GM19351 (cell line): ENCODE measurements at regions not wholly inside any gene's neighbourhood (a gene's known extent, or its start where the extent isn't known, plus 50 kb on each side); places are given as distances from the start of the nearest gene placed in this dataset.

ENCODE experiments used
- ATAC-seq: cut with Tn5 transposase; IDR thresholded peaks from one replicate; pipeline ENCODE4 v1.9.1; 2021; ENCODE audit warnings: mild to moderate bottlenecking, moderate library complexity; ENCODE audit not compliant: unreplicated experiment

GRCh38 chr6:12221856-12222255 lies 68.3 kb upstream of the EDN1 start:
- no peak for ATAC-seq

DNA sequence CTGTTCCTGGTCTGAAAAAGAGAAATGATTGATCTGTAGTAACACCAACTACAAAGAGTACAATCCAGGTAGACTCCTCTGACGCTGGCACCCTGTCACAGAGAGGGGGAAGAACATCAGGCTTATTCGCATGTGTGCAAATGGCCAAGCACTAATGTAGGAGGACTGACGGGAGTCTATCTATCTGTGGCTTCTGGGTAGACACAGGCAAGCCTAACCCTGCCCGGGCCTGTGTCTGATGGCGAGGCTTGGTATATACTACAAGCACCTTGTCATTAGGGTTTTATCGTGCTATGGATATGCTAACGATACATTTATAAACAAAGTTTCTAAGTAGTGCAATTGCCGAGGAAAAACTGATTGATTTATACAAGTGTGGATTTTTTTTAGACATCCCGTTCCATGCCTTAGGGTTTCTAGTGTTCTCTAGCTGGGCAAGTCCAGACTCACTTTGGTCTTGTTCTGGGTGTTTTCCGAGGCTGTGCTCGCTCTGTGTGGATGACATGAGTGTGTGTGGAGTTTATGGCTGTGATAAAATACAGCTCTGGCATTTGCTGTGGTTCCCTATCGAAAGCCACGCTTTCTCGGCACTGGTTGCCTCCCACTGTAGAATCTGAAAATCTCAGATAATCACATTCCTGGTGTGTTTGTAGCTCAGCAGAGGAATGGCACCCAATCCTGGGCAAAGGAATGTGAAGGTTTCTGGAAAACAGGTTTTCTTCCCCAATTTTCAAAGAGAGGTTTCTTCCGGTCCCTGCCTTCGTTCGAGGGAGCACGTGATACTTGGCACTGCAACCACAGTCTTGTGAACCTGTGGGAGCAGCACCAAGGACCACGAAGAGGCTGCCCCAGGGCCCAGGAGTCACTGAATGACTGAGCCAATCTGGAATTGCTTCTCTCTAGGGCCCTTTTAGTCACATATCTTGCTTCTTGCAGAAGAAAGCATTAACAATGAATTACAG lies 67.5 kb upstream of the EDN1 start:
- no peak for ATAC-seq

GRCh38 chr6:12223383-12223782 lies 66.8 kb upstream of the EDN1 start:
- ATAC-seq, result no peak

- ATAC-seq, result no peak
These were observed 65.9 kb upstream of the EDN1 start for GRCh38 chr6:12224251-12224650.

DNA sequence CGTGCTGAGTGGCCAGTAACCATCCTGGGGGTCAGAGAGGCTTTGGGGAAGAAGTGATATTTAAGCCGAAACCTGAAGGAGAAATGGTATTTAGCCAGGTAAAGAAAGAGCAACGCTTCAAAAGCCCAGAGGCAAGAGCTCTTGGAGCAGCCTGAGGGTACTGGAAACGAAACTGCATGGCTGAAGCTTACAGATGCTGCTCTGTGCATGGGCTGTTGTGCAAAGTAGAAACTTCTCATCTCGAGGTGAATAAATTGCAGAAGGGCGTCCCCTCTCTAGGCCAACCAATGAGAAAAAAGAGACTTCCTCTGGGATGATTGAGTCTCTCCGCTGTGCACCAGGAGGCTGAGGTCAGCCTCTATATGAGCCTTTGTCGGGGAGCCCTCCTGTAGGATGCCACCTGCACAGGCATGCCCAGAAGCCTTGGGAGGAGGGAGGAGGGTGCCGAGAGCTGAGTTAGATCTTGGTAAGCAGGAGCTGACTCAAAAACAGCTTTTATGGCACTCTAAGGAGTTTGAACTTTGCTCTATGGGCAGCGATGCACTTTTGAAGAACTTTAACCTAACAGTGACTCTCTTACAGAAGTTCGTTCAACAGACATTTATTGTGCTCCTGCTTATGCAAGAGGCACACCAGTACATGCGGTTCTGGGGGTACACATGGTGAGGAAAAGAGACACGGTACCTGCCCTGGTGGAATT lies 61.6 kb upstream of the EDN1 start:
- ATAC-seq, result no peak

GRCh38 chr6:12229332-12229731 lies 60.8 kb upstream of the EDN1 start:
- no peak for ATAC-seq

DNA sequence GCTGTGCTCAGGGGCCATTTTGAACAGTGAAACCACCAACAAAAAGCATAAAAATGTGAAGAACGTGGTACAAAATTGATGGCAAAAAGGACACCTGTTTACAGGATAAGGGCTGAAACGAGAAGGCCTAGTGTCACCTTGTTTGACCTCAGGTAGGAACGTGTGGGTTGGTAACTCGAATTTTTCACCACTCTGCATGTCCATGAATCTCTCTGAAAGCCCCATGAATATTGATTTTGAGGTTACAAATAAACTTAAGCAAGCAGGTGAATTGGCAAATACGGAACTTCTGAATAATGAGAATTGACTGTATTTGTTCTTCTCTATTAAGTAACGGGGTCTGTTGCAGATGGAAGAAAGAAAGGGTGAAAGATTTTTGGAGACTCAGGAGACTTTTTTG lies 59.6 kb upstream of the EDN1 start:
- ATAC-seq, result no peak

GRCh38 chr6:12232339-12232738 lies 57.8 kb upstream of the EDN1 start:
- peak; percentile 78 for ATAC-seq

- ATAC-seq, result peak; percentile 11
These were observed 57.3 kb upstream of the EDN1 start for GRCh38 chr6:12232821-12233220.

- peak; percentile 44 for ATAC-seq
These were observed 56.2 kb upstream of the EDN1 start for GRCh38 chr6:12233693-12234571.

DNA sequence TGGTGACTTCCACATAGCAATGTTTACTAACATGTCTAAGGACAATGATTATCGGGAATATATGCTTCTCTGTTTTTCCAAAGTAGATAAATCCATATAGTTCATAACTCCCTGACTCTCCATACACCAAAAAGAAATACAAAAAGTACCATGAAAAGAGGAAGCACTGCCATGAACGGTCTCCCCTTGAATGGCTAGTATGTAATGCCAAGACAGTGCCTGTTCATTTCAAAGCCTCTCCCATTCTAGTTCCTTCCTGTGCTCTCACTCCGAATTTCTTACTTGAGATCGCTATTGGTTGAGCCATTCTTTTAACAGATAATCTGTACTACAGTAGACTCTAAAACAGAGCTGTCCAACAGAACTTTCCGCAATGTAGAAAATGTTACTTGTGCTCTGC lies 54.8 kb upstream of the EDN1 start:
- ATAC-seq, result no peak

DNA sequence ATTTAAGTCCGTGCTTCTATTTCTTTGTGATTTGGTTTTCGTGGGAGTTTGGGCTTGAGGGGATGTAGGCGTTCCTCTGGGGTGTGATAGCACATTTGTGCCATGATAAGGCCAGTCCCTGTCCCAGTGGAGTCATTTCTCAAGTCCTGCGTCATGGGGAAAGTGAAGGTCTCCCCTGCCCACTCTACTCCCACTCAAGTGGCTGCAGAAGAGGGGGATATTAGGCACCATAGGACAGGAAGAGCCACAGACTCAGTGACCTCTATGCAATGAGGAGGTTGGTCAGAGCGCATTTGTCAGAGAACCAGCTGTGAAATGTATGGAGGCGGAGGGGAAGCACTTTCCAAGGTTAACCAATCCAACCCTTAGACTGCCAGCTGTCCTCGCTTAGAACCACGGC lies 51.9 kb upstream of the EDN1 start:
- peak; percentile 35 for ATAC-seq
